Mucosa of rectum (tissue), 2 donors: ENCODE measurements at regions not wholly inside any gene's neighbourhood (a gene's known extent, or its start where the extent isn't known, plus 50 kb on each side); places are given as distances from the start of the nearest gene placed in this dataset.

Source experiments
- H3K27ac ChIP-seq, 2 donors: one replicate each; pipeline ENCODE4 v1.7.0; 2013; ENCODE audit warnings: inconsistent platforms in 2 of 2, low read depth in 2 of 2, low read length in 2 of 2
- H3K27me3 ChIP-seq, 2 donors: one replicate each; pipeline ENCODE4 v1.7.0; 2013; ENCODE audit warnings: low read length in 2 of 2; ENCODE audit not compliant: control insufficient read depth in 2 of 2, insufficient read depth in 2 of 2
- H3K36me3 ChIP-seq, 2 donors: one replicate each; pipeline ENCODE4 v1.7.0; 2013; ENCODE audit warnings: low read length in 2 of 2; ENCODE audit not compliant: control insufficient read depth in 2 of 2, insufficient read depth in 2 of 2
- H3K4me1 ChIP-seq, 2 donors: one replicate each; pipeline ENCODE4 v1.7.0; 2013; ENCODE audit warnings: low read length in 2 of 2, mild to moderate bottlenecking in 1 of 2; ENCODE audit not compliant: control insufficient read depth in 2 of 2, insufficient read depth in 2 of 2
- H3K4me3 ChIP-seq, 2 donors: one replicate each; pipeline ENCODE4 v1.7.0; 2013; ENCODE audit warnings: low read length in 2 of 2
- H3K9ac ChIP-seq, 2 donors: one replicate each; pipeline ENCODE4 v1.7.0; 2013; ENCODE audit warnings: low read length in 2 of 2, low read depth in 1 of 2, mild to moderate bottlenecking in 1 of 2
- H3K9me3 ChIP-seq, 2 donors: one replicate each; pipeline ENCODE4 v1.7.0; 2013; ENCODE audit warnings: low read length in 2 of 2; ENCODE audit not compliant: control insufficient read depth in 2 of 2
- donor health status: healthy.
- donor health status: Normal muscosa, but diverticular disease.

GRCh38 chr18:77870894-77871293 lies 621.2 kb downstream of the GALR1 start:
- H3K9ac ChIP-seq = no peak overlapping the region
- no peak overlapping the region for H3K27ac ChIP-seq

GRCh38 chr18:77872166-77872565 lies 622.5 kb downstream of the GALR1 start:
- H3K27ac ChIP-seq = no peak overlapping the region
- H3K9ac ChIP-seq = no peak overlapping the region
- H3K27me3 ChIP-seq = no peaks in the 10 kb centered on the region
- no peaks in the 10 kb centered on the region for H3K4me1 ChIP-seq
- H3K9me3 ChIP-seq = peaks cover 0 to 4% of the 10 kb centered on the region in 2 donors
- H3K4me3 ChIP-seq = no peak overlapping the region
- no peaks in the 10 kb centered on the region for H3K36me3 ChIP-seq

More at GRCh38 chr18:77870894-77871293, 621.2 kb downstream of the GALR1 start:
- no peaks in the 10 kb centered on the region for H3K27me3 ChIP-seq
- no peaks in the 10 kb centered on the region for H3K36me3 ChIP-seq
- H3K4me3 ChIP-seq = no peak overlapping the region
- H3K9me3 ChIP-seq = peaks cover 0 to 6% of the 10 kb centered on the region in 2 donors
- H3K4me1 ChIP-seq = no peaks in the 10 kb centered on the region

- Histone ChIP-seq H3K9ac (no peak overlapping the region), H3K27me3 (no peaks in the 10 kb centered on the region), H3K4me3 (no peak overlapping the region), H3K27ac (no peak overlapping the region), H3K36me3 (no peaks in the 10 kb centered on the region), H3K4me1 (no peaks in the 10 kb centered on the region), H3K9me3 (no peaks in the 10 kb centered on the region)
Measured at GRCh38 chr18:77876319-77876865, 626.7 kb downstream of the GALR1 start.

GRCh38 chr18:77879829-77880228 lies 630.2 kb downstream of the GALR1 start:
- H3K4me1 ChIP-seq = no peaks in the 10 kb centered on the region
- no peaks in the 10 kb centered on the region for H3K27me3 ChIP-seq
- H3K9me3 ChIP-seq = no peaks in the 10 kb centered on the region
- H3K4me3 ChIP-seq = no peak overlapping the region
- no peak overlapping the region for H3K27ac ChIP-seq
- H3K9ac ChIP-seq = no peak overlapping the region
- H3K36me3 ChIP-seq = no peaks in the 10 kb centered on the region

- Histone ChIP-seq H3K36me3 (no peaks in the 10 kb centered on the region), H3K4me1 (no peaks in the 10 kb centered on the region), H3K4me3 (no peak overlapping the region), H3K27ac (no peak overlapping the region), H3K9ac (no peak overlapping the region), H3K27me3 (no peaks in the 10 kb centered on the region), H3K9me3 (no peaks in the 10 kb centered on the region)
Measured at GRCh38 chr18:77884454-77884853, 634.8 kb downstream of the GALR1 start.

GRCh38 chr18:77894060-77894459 lies 644.4 kb downstream of the GALR1 start:
- Histone ChIP-seq H3K4me3 (no peak overlapping the region), H3K36me3 (no peaks in the 10 kb centered on the region), H3K27ac (no peak overlapping the region), H3K4me1 (no peaks in the 10 kb centered on the region), H3K27me3 (no peaks in the 10 kb centered on the region), H3K9me3 (no peaks in the 10 kb centered on the region), H3K9ac (no peak overlapping the region)

- no peaks in the 10 kb centered on the region for H3K9me3 ChIP-seq
- no peak overlapping the region for H3K4me3 ChIP-seq
- peaks cover 4 to 5% of the 10 kb centered on the region in 2 donors for H3K4me1 ChIP-seq
- H3K27ac ChIP-seq = no peak overlapping the region
- no peaks in the 10 kb centered on the region for H3K36me3 ChIP-seq
- H3K27me3 ChIP-seq = no peaks in the 10 kb centered on the region
- no peak overlapping the region for H3K9ac ChIP-seq
Measured at GRCh38 chr18:77895250-77895649, 645.6 kb downstream of the GALR1 start.

- Histone ChIP-seq H3K36me3 (no peaks in the 10 kb centered on the region), H3K9me3 (no peaks in the 10 kb centered on the region), H3K27ac (no peak overlapping the region), H3K4me3 (no peak overlapping the region), H3K9ac (no peak overlapping the region), H3K4me1 (peaks cover 4 to 7% of the 10 kb centered on the region in 2 donors), H3K27me3 (no peaks in the 10 kb centered on the region)
Measured at GRCh38 chr18:77896586-77897252, 647.1 kb downstream of the GALR1 start.

- no peaks in the 10 kb centered on the region for H3K9me3 ChIP-seq
- peaks cover 4 to 7% of the 10 kb centered on the region in 2 donors for H3K4me1 ChIP-seq
- no peak overlapping the region for H3K4me3 ChIP-seq
- no peak overlapping the region for H3K9ac ChIP-seq
- no peak overlapping the region for H3K27ac ChIP-seq
- H3K27me3 ChIP-seq = no peaks in the 10 kb centered on the region
- H3K36me3 ChIP-seq = no peaks in the 10 kb centered on the region
Measured at GRCh38 chr18:77897606-77898005, 648.0 kb downstream of the GALR1 start.

GRCh38 chr18:77899972-77900754 lies 650.5 kb downstream of the GALR1 start:
- peaks cover 4 to 7% of the 10 kb centered on the region in 2 donors for H3K4me1 ChIP-seq
- no peaks in the 10 kb centered on the region for H3K27me3 ChIP-seq
- no peaks in the 10 kb centered on the region for H3K9me3 ChIP-seq
- H3K27ac ChIP-seq = no peak overlapping the region
- H3K9ac ChIP-seq = no peak overlapping the region
- H3K36me3 ChIP-seq = no peaks in the 10 kb centered on the region
- H3K4me3 ChIP-seq = peak overlapping the region; percentile 26 to 44
